ENCODE measurements at regions not wholly inside any gene's neighbourhood (a gene's known extent, or its start where the extent isn't known, plus 50 kb on each side); places are given as distances from the start of the nearest gene placed in this dataset.
"Not testable (repeated sequence)": the region's sequence is repeated elsewhere in the genome, so short reads cannot be mapped to it uniquely, and the experiment has no call there.

DNA sequence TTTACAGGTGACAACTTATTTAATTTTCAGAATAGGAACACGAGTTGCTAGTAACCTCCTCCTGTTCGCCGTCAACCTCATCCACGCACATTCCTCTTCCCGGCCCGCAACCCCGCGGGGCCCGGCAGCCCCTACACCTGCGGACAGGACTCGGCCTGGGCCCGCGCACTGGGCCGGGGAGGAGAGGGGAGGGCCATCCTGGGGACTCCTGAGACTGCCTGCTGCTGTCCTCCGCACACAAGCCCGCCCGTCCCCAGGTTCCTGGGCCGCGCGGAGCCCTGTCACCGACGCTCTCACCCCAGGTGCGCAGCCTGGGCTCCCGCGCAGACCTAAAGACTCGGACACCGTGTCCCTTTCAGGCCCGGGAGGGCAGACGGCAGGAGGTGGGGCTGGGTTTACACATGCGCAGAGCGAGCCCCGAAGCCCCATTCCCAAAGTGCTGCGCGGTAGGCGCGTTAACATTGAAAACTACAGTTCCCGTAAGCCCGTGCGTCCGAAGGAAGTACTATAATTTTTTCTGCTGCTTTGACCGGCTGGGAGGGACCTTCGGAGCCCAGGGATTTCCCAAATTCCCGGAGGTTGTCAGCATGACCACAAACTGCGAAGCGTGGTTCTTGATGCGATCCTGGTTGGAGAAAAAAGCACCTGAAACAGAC is 108.8 kb downstream of the SPATA31A1 start:
- TF ChIP-seq, protein P1, sequence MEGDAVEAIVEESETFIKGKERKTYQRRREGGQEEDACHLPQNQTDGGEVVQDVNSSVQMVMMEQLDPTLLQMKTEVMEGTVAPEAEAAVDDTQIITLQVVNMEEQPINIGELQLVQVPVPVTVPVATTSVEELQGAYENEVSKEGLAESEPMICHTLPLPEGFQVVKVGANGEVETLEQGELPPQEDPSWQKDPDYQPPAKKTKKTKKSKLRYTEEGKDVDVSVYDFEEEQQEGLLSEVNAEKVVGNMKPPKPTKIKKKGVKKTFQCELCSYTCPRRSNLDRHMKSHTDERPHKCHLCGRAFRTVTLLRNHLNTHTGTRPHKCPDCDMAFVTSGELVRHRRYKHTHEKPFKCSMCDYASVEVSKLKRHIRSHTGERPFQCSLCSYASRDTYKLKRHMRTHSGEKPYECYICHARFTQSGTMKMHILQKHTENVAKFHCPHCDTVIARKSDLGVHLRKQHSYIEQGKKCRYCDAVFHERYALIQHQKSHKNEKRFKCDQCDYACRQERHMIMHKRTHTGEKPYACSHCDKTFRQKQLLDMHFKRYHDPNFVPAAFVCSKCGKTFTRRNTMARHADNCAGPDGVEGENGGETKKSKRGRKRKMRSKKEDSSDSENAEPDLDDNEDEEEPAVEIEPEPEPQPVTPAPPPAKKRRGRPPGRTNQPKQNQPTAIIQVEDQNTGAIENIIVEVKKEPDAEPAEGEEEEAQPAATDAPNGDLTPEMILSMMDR (IDR thresholded peaks at IDR 0.05; ENCODE audit: low read depth, low read length, poor library complexity, severe bottlenecking): not testable (repeated sequence)
- TF ChIP-seq EZH2phosphoT487 (IDR thresholded peaks at IDR 0.05; ENCODE audit: borderline replicate concordance, low read length): not testable (repeated sequence)
